Amniotic epithelial cell (primary cell): ENCODE measurements at regions not wholly inside any gene's neighbourhood (a gene's known extent, or its start where the extent isn't known, plus 50 kb on each side); places are given as distances from the start of the nearest gene placed in this dataset.

Experiments used
- DNase-seq: peaks from one replicate; pipeline ENCODE4 v3.0.0-alpha.2; 2010; ENCODE audit warnings: low read depth

GRCh38 chr15:93274257-93274656 is 185.2 kb upstream of the RGMA start:
- no peak for DNase-seq

- DNase-seq: no peak
These were observed 182.9 kb upstream of the RGMA start for GRCh38 chr15:93271871-93272270.

GRCh38 chr15:93270937-93271467 is 182.0 kb upstream of the RGMA start:
- no peak for DNase-seq

GRCh38 chr15:93268066-93268465 is 179.1 kb upstream of the RGMA start:
- DNase-seq: no peak

GRCh38 chr15:93266291-93266690 is 177.3 kb upstream of the RGMA start:
- DNase-seq: no peak

- no peak for DNase-seq
These were observed 176.1 kb upstream of the RGMA start for GRCh38 chr15:93265111-93265556.

GRCh38 chr15:93261845-93262244 is 172.8 kb upstream of the RGMA start:
- no peak for DNase-seq

GRCh38 chr15:93257920-93258319 is 168.9 kb upstream of the RGMA start:
- no peak for DNase-seq

- no peak for DNase-seq
These were observed 164.7 kb upstream of the RGMA start for GRCh38 chr15:93253681-93254080.

GRCh38 chr15:93252780-93253179 is 163.8 kb upstream of the RGMA start:
- no peak for DNase-seq

- no peak for DNase-seq
These were observed 161.9 kb upstream of the RGMA start for GRCh38 chr15:93250950-93251349.

GRCh38 chr15:93250209-93250608 is 161.2 kb upstream of the RGMA start:
- DNase-seq: no peak

- DNase-seq: no peak
These were observed 160.6 kb upstream of the RGMA start for GRCh38 chr15:93249623-93250022.

- DNase-seq: no peak
These were observed 158.6 kb upstream of the RGMA start for GRCh38 chr15:93247466-93248121.

- DNase-seq: no peak
These were observed 157.5 kb upstream of the RGMA start for GRCh38 chr15:93246266-93247242.

GRCh38 chr15:93245661-93246042 is 156.6 kb upstream of the RGMA start:
- no peak for DNase-seq

- no peak for DNase-seq
These were observed 156.0 kb upstream of the RGMA start for GRCh38 chr15:93244696-93245660.

GRCh38 chr15:93243573-93243972 is 154.6 kb upstream of the RGMA start:
- no peak for DNase-seq

- no peak for DNase-seq
These were observed 152.9 kb upstream of the RGMA start for GRCh38 chr15:93241696-93242585.

- no peak for DNase-seq
These were observed 151.0 kb upstream of the RGMA start for GRCh38 chr15:93239993-93240392.

GRCh38 chr15:93239591-93239990 is 150.6 kb upstream of the RGMA start:
- no peak for DNase-seq
